Activated CD4-positive, alpha-beta T cell treated with anti-CD3 and anti-CD28 coated beads for 24 hours (primary cell): ENCODE measurements at regions not wholly inside any gene's neighbourhood (a gene's known extent, or its start where the extent isn't known, plus 50 kb on each side); places are given as distances from the start of the nearest gene placed in this dataset.
"Not testable (repeated sequence)": the region's sequence is repeated elsewhere in the genome, so short reads cannot be mapped to it uniquely, and the experiment has no call there.

Experiments
- DNase-seq, 2 donors: peaks; one replicate each; pipeline ENCODE4 v3.0.0-alpha.2; 2020; ENCODE audit warnings: low read depth in 2 of 2

DNA sequence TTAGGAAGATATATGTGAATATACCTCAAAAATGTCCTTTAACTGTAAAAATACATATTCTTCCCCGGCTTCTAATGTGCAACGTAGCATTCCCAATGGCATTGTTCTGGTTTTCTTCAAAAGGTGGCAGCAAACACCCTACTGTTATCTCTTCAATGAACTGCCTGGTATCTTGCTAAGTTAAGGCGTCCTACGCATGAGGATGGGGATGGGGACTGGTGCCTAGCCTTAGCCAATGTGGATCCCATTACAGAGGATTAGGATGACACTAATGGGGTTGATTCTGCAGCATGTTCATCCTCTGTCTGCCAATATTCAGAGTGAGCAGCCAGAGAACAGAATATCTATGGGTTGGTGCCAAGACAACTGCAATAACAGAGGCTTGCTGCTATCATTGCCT lies 334.9 kb upstream of the ADGRL3 start:
- no peak for DNase-seq

DNA sequence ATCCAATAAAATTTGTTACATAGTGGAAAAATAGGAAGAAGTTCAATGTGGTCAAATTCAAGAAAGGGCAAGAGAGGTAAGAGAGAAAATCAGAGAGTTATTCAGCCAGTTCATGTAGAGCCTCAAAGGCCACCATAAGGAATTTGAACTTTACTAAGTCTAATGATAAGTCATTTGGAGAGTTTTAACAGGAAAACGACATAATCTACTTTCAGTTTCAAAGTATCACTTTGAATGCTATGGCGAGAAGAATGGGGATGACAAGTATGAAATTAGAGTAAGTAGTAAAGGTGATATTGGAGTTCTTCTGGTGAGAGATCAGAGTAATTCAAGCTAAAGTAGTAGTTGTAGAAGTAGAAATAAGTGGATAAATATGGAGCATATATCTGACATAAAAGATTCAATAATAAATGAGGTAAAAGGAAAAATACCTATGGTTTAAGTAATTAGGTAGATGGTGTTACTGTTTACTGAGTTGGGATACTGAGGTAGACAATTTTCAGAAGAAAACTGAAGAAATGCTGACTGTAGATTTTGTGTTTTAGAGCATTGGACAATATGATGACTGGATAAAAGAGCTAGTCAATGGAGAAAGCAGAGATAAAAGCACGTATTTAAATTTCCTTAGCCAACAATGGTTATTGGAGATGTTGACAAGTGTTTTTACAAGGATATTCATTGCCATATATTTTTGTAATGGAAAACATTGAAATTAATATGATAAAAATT lies 331.7 kb upstream of the ADGRL3 start:
- DNase-seq = no peak

DNA sequence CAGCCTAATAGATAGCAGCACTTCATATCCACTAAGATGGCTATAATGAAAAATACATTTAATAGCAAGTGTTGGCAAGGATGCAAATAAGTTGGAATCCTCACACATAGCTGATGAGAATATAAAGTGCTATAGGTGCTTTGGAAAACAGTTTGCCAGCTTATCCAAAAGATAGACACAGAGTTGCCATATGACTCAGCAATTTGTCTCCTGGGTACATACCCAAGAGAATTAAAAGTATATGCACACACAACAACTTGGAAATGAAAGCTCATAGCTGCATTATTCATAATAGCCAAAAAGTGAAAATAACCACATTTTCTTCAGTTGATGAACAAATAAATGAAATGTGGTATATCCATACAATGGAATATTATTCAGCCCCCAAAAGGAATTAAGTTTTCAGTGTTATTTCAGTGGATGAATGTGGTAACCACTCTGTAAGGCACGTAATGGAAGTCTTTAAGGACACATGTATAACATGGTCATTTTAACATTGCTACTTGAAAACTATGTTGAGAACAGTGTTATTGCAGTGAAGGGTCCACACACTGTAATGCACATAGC lies 320.9 kb upstream of the ADGRL3 start:
- no peak for DNase-seq

DNA sequence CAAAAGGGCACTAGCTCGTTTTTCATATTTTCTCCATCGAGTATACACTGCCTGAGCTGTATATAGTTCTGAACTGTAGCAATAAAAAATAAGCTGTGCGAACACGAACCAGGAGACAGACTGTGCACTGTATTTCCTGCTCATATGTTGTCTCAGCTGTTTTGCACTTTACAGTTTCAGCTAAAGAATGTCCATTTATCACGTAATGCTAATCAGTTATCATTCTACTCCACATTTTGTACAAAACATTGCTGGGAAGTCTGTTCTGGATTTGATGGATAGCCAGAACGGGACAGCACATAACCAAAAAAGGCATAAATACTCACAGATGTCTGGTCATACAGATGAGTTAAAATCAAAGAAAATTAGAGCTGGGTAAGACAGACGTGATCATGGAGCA lies 315.5 kb upstream of the ADGRL3 start:
- no peak for DNase-seq

DNA sequence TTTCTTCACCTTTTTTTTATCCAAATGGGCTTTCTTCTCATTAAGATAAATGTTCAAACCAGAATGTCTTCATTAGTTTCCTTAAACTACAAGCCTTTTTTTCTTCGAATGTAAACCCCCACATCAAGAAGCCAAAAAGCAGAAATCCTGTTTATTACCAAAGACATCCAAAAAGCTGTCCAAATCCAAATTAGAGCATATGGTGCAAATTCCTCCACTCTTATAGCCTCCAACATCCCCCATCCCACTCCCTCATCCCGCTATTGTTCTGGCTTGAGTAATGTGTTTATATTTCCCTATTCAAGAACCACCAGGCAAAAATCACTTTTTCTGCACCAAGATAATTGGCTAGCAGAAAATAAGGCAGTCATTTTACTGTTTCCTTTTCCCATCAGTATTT lies 315.1 kb upstream of the ADGRL3 start:
- DNase-seq = no peak

DNA sequence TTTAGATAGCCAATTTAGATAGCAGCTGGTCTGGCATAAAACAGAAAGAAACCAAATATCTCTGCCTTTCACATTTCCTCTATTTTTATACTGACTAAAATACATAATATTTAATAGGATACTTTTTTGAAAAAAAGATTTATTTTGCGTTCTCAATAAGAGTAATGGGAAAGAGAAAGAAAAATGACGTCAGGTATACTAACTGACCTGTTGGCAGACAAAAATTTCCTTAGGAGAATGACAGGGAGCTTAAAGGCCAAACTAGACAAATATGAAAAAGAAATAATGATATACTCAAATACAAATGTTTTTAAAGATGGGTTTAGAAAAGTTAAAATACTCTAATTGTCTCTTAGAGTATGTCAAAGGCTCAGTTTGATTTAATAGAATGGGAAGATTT lies 309.4 kb upstream of the ADGRL3 start:
- no peak for DNase-seq

DNA sequence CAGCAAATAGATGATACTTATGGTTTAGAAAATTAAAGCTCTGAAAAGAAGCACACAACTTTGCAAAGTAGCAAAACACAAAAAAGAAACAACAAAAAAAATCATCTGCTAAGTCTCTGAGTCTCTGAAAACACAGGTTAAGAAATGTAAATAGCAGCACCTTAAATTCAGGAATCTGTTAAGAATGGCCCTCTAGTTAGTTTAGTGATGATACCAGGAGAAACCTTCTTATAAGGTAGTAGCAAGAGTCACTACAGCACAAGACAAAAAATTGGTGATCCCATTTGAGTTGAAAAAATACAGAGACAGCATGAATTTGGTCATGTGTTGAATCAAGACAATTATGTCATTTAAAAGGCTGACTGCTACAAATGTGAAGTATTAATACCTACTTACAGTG lies 308.2 kb upstream of the ADGRL3 start:
- no peak for DNase-seq

DNA sequence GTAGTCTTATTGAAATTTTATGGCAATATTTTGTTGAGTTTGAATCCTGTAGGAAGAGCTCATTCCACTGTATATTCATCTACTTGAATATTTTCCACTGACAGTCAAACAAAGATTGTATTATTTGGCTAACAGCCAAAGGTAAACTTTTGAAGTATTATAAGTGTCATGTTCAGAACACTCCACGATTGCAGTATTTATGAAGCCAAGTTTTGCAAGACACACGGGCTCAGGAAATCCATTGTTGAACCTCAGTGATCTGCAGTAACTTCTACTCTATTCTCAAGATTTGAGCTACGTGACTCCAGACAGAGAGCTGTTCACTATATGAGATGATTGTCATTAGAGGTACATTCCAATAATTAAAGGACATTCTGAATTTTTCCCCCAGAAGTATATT lies 302.7 kb upstream of the ADGRL3 start:
- DNase-seq = no peak

DNA sequence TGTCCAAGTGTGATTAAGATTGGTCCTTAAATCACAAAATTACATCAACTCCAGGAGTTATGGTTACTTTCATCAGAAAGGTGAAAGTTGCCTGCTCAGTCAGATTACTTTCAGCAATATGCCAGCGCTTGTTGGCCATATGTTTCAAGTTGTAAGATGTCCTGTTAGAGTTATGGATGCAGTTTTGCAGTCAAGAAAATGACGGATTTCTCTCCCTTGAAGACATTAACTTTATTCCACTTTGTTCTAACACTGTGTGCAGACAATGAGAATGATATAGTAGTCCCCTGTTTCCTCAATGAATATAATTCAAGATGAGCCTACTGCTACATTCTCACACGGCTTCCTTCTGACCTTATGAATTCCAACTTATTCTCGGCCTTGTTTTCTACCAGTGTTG lies 295.0 kb upstream of the ADGRL3 start:
- no peak for DNase-seq

DNA sequence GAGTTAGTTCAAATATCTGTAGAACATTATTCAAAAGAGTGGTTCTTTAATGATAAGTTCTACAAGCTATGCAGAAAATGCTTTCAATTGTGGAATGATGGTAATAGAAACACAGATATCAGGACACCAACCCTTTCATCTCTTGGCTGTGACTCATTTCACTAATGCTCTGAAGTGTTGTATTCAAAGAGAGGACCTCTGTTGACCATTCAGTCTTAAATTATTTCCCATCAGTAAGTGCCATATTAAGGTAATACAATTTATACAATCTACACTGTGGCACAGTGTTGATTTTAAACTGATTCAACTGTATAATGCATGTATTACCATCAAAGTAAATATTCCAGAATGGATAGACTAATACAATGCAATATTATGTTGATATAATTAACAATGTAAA lies 289.0 kb upstream of the ADGRL3 start:
- no peak for DNase-seq

DNA sequence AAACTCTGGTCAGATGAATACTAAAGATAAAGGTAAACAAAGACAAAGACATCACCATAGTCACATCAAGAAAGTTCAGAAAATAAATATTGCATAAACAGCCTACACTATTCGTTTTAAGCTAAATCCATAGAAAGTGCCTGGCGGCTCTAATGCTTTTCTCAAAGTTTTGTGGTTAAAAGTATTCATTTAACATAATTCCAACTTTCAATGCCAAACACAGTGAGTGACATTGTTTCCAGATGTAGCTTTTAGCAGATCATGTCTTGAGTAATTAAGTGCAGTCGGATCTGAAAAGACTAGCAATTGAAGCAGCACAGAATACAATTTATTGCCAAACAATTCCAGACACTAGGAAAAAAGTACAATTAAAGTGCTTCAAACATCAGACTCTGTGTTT lies 287.1 kb upstream of the ADGRL3 start:
- no peak for DNase-seq

DNA sequence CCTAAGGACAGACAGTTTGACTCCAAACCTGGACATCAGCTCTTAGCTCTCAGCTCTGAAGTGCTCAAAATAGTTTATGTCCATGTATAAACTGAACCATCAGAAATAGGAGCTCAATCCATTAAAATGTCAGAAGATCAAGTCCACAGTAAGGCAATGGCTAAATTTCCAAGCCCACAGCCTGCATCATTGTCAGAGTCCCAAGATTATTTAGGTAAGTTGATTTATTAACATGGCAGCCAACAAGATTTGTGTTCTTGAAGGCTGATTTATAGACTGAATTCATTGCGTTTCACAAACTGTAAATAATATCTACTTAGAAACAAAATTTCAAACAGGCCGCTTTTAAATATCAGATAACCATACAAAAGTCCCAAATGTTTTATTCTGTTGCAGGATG lies 286.5 kb upstream of the ADGRL3 start:
- DNase-seq = no peak

DNA sequence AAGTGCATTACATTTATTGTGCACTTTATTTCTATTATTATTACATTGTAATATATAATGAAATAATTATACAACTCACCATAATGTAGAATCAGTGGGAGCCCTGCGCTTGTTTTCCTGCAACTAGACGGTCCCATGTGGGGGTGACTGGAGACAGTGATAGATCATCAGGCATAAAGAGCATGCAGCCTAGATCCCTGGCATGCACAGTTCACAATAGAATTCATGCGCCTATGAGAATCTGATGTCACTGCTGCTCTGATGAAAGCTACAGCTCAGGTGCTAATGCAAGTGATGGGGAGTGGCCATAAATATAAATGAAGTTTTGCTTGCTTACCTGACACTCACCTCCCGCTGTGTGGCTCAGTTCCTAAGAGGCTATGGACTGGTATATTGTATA lies 278.4 kb upstream of the ADGRL3 start:
- not testable (repeated sequence) for DNase-seq

DNA sequence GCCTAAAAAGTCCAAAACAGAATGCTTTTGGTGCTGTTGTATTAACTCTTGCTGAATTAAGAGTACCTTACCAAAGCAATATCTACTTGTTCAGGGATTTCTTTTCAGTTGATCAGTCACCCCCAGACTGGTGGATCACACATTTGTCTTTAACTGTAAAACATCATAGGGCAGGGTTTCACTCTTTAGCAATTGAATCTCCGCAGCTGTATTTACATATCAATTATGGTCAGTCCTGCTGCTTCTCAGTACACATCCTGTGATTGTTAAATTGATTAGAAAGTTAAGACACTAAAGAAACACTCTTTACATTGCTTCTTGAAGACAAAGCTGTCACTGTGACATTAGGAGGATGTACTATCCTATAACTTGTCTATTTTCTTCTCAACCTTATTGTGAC lies 277.1 kb upstream of the ADGRL3 start:
- no peak for DNase-seq

DNA sequence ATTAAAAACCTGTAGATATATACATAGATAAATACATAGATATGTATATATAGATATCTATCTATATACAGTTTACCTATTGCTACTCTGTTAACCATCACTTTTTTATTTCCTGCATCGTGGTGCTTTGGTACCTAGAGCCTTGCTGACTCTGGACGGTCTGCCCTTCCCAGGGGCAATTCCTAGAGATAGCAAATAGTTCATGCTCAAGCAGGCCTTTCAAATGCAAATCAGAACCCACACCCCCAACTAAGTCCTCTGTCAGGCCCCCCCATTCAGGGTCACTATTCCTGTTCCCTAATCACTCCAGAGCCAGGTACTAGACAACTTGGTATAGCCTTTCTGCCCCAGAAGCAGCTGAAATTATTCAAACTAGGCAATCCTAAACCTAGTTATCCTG lies 273.5 kb upstream of the ADGRL3 start:
- no peak for DNase-seq

DNA sequence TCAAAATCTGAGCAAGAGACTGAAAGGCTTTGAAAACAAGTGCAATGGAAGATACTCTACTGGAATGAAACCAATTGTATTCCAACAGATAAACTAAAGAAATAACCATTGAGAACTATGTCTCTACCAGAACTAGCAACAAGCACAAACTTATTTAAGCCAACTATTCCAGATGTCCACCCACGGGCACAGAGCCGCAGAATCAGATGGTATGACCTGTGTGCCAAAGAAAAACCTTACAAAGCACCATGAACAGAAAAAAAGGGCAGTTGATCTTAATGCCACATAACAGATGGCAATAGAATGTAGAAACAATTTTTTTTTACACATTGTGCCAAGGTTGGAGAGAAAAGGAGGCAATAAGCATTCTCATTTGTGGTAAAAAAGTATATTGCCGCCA lies 269.3 kb upstream of the ADGRL3 start:
- DNase-seq = no peak

DNA sequence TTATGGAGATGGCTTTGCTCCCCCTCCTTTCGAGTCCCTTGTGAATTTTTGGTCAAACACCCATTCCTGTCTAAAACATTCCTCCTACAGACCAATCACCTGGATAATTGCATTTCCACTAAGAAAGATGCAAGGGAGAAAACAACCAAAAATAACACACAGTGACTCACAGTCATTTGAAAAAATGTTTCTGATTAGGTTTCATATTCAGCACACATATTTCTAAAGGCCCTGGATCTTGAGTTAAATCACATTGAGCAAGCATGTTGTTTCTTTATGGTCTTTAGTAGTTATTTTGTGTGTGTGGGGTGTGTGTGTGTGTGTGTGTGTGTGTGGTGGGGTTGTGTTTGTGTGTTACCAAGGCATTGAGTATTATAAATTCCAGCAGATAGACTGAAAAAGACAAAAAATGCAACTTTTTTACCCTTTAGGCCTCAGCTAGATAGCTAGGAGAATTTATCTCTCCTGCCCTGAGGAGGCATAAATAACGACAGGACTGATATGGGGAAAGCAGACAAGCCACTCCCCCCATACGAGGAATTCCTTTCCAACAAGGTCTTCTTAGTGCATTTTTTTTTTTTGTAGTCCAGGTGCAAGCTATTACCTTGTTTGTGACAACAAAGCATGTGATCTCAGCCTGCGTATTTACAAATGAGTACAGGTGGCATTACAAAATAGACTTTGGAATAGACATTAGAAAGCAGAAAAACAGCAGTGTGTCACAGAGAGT lies 265.4 kb upstream of the ADGRL3 start:
- DNase-seq = no peak

DNA sequence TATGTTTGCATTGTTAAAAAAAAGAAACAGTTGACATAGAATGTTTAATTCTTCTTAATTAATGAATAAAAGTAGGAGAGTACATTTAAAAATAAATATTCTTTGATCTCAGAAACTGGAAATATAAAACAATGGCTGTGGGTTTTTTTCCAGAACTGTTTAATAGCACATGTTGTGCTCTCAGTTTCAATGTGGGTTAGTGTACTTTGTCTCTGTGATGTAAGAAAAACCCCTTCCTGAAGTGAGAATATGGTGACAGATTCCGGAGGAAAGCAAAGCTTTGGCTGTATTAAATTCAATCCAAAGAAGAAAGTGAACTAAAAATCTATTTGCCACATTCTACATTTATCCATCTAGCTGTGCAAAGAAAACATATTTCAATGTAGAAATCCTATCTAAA lies 261.9 kb upstream of the ADGRL3 start:
- DNase-seq = no peak

DNA sequence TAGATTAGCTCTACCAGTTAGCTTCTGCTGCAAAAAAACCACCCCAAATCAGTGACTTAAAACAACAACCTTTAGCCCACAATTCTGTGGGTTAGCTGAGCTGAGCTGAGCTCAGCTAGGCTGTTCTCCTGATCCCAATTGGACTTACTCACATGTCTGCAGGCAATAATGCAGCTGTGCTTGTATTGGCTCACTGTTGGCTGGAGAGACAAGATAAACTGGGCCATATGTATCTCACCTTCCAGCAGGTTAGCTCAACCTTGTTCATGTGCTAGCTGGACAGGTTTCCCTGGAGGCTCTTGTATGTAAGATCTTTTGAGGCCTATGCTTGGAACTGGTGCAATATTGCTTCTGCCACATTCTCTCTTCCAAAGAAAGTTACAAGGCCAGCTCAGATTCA lies 261.5 kb upstream of the ADGRL3 start:
- no peak for DNase-seq

DNA sequence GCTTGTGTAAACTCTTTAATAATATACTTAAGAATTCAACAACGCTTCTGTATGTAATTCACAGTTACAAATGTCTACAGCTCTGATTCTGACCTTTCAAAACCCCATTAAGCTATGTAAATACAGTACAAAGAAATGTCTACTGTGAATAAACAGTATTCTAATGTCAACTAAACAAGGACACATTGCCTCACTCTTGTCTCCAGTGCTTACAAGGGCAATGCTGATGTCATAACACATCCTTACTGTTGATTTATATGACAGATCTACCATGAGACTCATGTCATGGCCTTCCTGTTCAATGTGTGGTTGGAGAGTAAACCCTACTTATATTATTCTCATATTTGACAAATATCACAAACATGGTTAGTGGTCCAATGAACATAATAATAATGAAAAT lies 256.1 kb upstream of the ADGRL3 start:
- DNase-seq = no peak

DNA sequence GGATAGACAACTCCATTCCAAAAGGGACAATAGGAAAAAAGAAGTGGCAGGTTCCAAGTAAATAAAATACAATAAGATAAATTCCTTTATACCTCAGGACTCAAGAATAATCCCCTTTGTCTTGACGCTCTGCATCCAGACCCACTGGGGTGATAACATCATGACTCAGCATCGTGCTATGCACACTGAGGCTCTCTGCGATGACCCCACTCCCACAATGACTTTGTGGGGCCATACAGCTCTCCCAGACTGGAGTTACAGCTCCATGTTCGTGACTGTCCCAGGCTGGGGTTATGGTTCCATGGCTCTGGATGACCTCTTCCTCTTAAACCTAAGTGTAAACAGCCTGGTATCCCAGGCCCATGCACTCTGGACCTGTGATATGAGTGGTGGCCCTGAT lies 254.5 kb upstream of the ADGRL3 start:
- DNase-seq = no peak

DNA sequence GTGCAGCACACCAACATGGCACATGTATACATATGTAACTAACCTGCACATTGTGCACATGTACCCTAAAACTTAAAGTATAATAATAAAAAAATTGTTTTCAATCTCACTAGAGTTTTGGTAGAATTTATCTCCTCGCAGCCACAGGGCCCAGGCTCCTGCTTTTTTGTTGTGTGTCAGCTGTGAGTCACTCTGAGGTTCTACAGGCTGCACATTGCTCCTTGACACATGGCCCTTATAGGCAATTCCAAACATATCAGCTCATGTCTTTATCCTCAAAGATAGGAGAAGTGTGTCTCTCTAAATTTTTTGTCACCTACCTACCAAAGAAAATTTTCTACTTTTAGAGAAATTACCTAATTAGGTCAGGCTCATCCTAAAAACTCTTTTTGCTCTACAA lies 252.1 kb upstream of the ADGRL3 start:
- DNase-seq = no peak

DNA sequence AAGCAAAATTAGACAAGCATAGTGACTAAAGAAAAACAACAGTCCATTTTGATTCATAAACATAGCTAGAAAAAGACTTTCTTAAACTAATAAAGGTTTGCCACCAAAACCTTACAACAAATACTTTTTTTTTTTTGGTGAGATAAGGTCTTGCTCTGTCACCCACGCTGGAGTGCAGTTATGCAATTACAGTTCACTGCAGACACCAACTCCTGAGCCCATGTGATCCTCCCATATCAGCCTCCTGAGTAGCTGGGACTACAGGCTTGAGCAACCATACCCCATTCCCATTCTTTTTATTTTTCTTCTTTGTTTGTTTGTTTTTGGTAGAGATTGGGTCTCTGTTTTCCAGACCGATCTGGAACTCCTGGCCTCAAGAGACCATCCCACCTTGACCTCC lies 247.2 kb upstream of the ADGRL3 start:
- DNase-seq = no peak
